SW 1271 (cell line): ENCODE measurements at regions not wholly inside any gene's neighbourhood (a gene's known extent, or its start where the extent isn't known, plus 50 kb on each side); places are given as distances from the start of the nearest gene placed in this dataset.

Experiments
- DNase-seq, 2 experiments: peaks; one replicate each; lab custom pipeline; 2025; lab: John Stamatoyannopoulos, UW

DNA sequence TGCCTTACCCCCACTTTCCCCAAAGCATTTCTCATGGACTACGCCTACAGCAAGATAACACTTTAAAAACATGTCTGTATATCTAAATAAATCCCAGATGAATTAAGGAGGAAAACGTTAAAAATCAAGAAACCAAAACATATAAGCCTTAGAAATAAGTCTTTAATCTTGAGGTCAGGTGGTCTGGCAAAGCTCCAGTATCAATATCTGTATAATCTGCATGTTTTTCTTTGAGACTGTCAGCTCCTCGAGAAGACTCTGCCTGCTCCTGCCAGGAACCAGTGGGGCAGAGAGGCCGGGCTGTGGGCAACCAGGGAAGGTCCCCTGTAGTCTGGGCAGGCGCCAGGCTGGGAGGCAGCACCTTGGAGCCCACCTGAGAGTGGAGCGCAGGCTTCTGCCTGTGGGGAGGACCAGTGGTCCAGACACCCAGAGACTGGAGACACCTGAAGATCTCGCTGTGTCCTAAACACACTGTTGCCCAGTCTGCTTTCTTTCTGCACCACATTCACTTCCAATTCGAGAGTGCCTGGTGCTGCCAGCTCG is 291.0 kb upstream of the SOX11 start:
- no peak for DNase-seq

DNA sequence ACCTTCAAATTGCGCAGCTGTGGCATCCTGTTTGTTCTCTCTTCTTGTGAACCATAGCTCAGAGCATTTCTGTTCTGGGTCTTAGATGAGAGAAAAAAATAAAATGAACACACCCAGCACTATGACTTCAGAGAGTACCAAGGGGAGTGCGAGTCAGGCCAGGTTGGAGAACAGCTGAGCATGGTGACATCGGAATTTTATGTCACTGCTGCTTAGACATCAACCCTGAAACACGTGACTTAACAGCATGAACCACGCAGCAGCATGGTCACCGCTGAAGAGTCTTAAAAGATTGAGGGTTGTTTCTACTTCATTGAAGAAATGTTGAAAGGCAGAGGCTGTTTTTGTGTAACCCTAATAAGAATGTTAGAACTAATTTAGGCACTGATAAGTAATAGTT is 288.8 kb upstream of the SOX11 start:
- no peak for DNase-seq

GRCh38 chr2:5409898-5410381 is 282.2 kb upstream of the SOX11 start:
- DNase-seq = no peak

GRCh38 chr2:5410991-5411700 is 281.0 kb upstream of the SOX11 start:
- DNase-seq = no peak

DNA sequence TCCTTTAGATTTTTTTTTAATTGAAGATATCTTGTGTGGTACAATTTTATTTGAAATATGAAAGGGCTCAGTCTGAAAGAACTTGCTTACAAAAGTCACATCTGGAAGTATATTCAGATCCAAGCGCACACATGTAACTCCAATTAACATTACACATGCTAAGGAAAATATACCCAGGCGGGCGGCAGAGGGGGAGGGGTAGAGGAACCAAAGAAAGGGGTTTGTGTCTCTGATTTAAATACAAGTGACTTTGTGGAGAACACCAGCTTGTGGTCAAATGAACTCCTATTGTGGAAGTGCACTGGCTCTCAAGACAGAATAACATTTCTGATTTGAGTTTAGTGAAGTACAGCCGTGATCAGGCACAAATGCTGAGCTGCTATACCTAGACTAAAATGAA is 280.2 kb upstream of the SOX11 start:
- no peak for DNase-seq

GRCh38 chr2:5433855-5434254 is 258.3 kb upstream of the SOX11 start:
- DNase-seq = no peak

DNA sequence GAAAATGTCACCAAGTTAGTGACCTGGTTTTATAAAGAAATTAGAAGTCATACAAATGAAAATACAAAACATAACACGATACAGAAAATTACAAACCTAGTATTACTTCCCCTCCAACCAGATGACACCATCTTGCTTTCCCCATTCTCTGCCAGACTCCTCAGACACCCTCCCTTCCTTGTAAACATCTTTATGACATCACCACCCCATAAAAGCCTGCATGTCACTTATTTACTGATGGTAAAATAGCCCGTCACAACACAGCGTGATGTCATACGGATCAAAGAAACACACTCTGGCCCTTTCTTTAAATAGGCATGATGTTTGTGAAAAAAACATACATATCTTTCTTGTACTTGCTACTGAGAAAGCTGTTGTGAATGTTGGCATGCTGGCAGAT is 254.8 kb upstream of the SOX11 start:
- no peak for DNase-seq

- DNase-seq = no peak
Measured at GRCh38 chr2:5440174-5440573, 252.0 kb upstream of the SOX11 start.

GRCh38 chr2:5442736-5443135 is 249.4 kb upstream of the SOX11 start:
- no peak for DNase-seq

- DNase-seq = no peak
Measured at GRCh38 chr2:5444168-5444567, 248.0 kb upstream of the SOX11 start.

DNA sequence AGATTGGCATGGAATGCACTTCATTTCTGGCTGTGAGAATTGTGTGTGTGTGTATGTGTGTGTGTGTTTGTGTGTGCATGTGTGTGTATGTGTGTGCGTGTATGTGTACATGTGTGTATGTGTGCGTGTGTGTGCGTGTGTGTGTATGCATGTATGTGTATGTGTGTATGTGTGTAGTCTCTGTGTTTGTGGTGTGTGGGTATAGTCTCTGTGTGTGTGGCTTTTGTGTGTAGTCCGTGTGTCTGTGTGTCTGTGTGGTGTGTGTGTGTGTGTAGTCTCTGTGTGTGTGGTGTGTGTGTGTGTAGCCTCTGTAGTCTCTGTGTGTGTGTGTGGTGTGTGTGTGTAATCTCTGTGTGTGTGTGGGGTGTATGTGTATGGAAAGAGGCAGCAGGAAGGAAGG is 247.3 kb upstream of the SOX11 start:
- no peak for DNase-seq

DNA sequence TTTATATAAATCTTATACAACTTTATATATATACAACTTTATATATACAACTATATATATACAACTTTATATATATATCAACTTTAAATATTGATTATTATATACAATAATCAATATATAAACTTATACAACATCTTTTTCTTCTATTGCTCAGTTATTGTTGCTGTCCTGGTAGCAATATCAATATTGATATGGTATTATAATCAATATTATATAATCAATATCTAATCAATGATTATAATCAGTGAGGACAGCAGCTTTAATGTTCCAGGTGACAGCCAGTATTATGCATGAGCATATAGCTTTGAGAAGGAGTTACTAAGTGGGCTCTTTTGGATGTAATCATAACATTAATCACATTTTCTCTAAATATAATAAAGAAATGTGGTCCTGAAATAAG is 242.3 kb upstream of the SOX11 start:
- no peak for DNase-seq

DNA sequence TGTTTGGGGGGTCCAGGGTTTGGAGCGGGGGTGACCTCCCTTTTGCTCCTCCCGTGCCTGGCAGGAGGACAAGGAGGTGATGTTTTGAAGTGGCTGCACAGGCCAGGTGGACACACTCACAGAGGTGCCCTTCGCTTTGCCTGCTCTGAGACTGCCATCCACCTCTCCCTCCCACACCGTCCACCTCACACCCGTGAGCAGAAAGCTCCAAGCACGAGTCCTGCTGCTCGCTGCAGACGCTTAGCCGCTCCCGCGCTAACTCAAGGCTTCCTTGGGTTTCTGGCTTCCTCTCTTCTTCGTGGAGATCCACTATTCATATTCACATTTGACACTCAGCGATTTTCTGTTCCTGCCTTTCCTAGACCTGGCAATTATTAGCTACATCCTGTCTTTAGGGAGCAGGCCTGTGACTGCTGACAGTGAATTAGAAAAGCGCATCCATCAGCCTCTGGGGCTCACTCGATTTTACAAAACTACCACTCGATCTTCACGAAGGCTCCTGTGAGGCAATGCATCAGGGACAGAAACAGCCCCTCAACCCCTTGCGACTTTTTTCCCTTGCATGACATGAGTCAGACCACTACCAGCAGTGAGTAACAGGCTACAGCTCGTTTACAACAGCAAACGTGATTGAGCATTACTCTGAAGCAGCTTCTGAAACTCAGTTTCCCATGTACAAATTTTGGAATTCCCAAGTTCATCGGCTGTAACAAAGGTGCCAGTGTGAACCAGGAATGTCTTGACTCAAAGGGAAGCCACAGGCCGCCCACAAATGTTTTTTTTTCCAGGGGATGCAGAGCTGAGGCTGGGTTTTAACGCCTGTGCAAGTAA is 238.7 kb upstream of the SOX11 start:
- DNase-seq = no peak

- DNase-seq = no peak
Measured at GRCh38 chr2:5454051-5454390, 238.2 kb upstream of the SOX11 start.

DNA sequence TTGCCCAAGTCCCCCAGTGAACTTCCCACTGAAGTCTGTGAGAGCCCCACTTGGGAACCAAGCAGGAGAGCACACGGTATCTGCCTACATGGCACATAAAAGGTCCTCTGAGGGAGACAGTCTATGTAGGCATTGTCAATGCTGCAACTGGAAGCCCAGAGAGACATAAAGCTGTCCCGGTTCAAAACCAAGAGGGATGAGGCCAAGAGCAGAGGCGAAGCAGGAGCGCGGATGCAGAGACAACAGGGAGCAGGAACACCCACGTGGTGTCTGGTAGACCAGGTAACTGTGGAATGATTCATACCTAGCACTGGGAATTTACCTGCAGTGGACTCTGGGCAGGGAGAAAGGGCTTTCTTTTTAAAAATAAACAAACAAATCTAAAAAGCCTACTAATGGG is 233.1 kb upstream of the SOX11 start:
- DNase-seq = no peak

GRCh38 chr2:5464657-5465056 is 227.5 kb upstream of the SOX11 start:
- no peak for DNase-seq

DNA sequence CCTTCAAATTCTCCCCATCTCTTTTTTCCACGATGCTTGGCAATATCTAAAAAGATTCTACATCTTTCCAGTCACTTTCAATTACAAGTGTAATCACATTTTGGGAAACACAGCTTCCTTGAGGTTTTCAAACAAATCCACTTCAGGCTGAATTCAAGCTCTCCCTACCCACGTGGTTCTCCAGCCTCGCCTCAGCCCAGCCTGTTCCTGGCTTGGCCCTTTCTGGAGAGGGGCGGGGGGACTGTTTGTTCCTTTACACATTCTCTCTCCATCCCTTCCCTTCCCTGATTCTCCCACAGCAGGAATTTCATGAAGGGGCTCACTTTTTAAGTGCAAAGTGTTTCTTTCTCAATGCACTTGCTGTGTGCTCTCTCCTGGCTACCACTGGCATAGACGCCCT is 226.3 kb upstream of the SOX11 start:
- DNase-seq = no peak

DNA sequence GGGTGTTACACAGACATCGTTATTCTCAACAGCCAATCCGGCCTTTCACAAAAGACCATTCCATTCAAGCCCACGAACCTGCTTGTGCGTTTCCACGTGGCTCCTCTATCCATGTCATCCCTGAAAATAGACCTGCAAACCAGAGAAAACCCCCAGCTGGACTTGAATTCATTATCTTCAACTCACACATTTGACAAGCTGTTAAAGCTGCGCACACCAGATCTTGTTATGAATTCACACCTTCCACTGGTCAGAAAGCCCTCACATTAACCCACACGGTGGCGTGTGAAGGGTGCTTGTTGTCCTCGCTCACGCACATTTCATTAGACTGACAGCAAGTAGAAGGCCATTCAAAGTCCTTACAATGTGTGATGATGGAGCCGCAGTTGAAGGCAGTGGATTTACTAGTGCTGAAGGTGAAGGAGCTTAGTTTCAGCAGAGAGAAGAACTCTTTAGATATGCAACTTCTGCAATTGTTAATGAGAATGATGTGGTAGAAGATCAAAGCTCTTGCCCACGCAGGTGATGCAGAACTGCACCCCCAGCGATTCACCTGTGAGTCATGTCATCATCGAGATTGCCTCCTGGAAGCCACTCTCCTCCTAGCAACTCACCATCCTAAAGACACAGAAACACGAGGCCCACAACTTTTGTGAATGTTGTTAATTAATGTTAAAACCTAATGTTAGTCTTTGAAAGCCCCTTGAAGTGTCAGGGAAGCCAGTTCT is 224.8 kb upstream of the SOX11 start:
- no peak for DNase-seq

GRCh38 chr2:5472673-5473072 is 219.5 kb upstream of the SOX11 start:
- DNase-seq = no peak

GRCh38 chr2:5473635-5474034 is 218.5 kb upstream of the SOX11 start:
- no peak for DNase-seq

GRCh38 chr2:5474716-5475115 is 217.5 kb upstream of the SOX11 start:
- DNase-seq = no peak

DNA sequence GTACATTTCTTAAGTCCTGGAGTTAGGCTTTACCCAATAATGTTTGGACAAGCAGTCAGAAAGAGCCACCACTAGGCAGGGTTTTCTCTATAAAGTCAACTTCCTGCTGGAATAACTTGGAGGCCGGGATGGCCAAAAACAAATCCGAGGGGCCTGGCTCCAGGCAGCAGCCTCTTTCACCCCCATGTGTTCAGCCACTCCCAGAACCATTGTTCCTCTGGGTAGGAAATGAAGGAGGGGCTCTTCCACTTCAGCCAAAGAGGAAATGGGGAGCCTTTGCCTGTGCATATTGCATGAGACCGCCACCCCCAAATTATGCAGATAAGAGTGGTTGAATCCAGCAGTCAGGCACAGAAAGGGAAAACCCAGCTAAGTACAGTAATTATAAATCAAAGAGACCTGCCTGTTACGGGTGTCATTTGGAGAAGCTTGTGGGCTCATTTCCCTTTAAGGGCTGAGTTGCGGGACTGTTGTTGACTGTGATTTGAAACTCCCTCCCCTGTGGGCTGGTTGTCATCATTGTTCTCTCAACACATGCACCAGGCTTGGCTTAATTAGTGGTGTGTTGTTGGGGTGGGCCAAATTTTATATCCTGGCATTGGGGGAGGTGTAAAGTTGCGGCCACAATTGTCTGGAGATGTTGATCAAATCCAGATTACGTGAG is 212.8 kb upstream of the SOX11 start:
- DNase-seq = no peak
